ENCODE measurements at regions not wholly inside any gene's neighbourhood (a gene's known extent, or its start where the extent isn't known, plus 50 kb on each side); places are given as distances from the start of the nearest gene placed in this dataset.

- Histone ChIP-seq H3K27me3 (ENCODE audit: control insufficient read depth, insufficient read depth, low read length) (no peaks in the 10 kb centered on the region; the same call in 1 of the 2 replicates), H3K4me3 (ENCODE audit: low read depth, low read length) (no peak overlapping the region), H3K36me3 (ENCODE audit: control insufficient read depth, insufficient read depth, low read length) (no peaks in the 10 kb centered on the region)
- TF ChIP-seq CTCF (IDR thresholded peaks at IDR 0.05; ENCODE audit: insufficient read depth, low read depth, low read length): no peak
- DNase-seq (ENCODE audit: low read depth): no peak
- ChIA-PET POLR2A (no interaction called here), CTCF (interaction anchor here (0.6 kb wide), 1 partner anchor 244 kb away, joined by 3 read pairs; no protein-coding TSS in a partner anchor)
Measured at GRCh38 chr17:13332207-13332606, 269.5 kb downstream of the HS3ST3A1 start.

DNA sequence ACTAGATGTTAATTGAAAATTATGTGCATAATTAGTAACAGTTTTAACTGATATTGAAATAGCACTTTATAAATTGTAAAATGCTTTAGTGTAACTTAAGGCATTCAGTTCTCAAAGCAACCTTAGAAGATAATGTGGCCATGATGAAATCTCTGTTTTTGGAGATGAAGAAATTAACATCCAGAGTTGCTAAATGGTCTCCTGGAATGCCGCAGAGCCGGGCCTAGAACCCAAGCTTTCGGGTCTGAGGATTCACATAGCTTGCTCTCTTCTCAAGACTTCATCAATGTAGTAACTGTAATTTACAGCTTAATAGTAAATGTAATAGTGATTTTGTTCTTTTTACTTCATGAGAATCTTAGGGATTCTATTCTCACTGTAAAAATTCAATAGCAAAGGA is 272.3 kb downstream of the HS3ST3A1 start:
- no peaks in the 10 kb centered on the region for H3K36me3 ChIP-seq (ENCODE audit: control insufficient read depth, insufficient read depth, low read length)
- ChIA-PET POLR2A (no interaction called here), CTCF (no interaction called here)
- no peak overlapping the region for H3K4me3 ChIP-seq (ENCODE audit: low read depth, low read length)
- H3K27me3 ChIP-seq (ENCODE audit: control insufficient read depth, insufficient read depth, low read length): no peaks in the 10 kb centered on the region; the same call in 1 of the 2 replicates
- TF ChIP-seq CTCF (IDR thresholded peaks at IDR 0.05; ENCODE audit: insufficient read depth, low read depth, low read length): no peak
- no peak for DNase-seq (ENCODE audit: low read depth)

- H3K27me3 ChIP-seq (ENCODE audit: control insufficient read depth, insufficient read depth, low read length): no peaks in the 10 kb centered on the region; the same call in 1 of the 2 replicates
- no peak for DNase-seq (ENCODE audit: low read depth)
- ChIA-PET POLR2A (no interaction called here), CTCF (interaction anchor here (1.3 kb wide), 1 partner anchor 11 kb away, joined by 6 read pairs; no protein-coding TSS in a partner anchor)
- H3K36me3 ChIP-seq (ENCODE audit: control insufficient read depth, insufficient read depth, low read length): no peaks in the 10 kb centered on the region
- H3K4me3 ChIP-seq (ENCODE audit: low read depth, low read length): no peak overlapping the region
- TF ChIP-seq CTCF (IDR thresholded peaks at IDR 0.05; ENCODE audit: insufficient read depth, low read depth, low read length): no peak
Measured at GRCh38 chr17:13323990-13324389, 277.7 kb downstream of the HS3ST3A1 start.

DNA sequence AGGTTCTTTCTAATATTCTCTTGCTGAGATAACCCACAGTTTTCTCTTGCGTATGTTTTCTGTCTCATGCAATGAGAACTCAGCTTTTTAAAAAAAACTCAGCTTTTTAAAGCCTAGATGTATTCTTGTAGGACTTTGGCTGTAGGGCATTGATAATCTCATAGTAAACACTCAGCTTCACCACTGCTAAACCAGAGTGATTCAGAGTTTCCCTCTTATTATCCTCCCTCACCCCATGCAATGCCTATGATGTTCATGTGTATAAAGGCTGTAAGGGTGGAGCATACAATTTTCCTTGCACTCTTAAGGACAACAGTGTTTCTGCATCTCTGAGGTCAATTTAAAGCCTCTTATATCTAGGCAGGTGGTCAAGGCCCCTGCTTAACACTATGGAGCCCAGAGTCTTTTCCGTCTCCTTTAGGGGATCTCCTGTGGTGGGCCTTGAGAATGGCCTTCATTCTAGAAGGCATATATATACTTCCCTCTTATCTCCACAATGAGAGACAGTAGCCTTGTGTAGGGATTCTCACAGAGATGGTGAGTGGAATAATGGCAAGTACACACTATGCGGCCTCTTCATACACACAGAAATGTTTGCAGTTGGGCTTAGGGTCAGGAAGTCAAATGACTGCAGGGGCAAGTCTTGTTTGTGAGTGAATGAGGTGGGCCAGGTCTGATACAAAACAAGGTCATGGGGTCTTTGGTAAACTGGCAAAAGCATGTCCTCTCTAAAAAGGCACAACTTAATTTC is 279.6 kb downstream of the HS3ST3A1 start:
- POLR2A ChIA-PET: no interaction called here
- no peaks in the 10 kb centered on the region for H3K27me3 ChIP-seq (ENCODE audit: control insufficient read depth, insufficient read depth, low read length)
- TF ChIP-seq CTCF (IDR thresholded peaks at IDR 0.05; ENCODE audit: insufficient read depth, low read depth, low read length): no peak
- no peak for DNase-seq (ENCODE audit: low read depth)
- H3K36me3 ChIP-seq (ENCODE audit: control insufficient read depth, insufficient read depth, low read length): no peaks in the 10 kb centered on the region
- H3K4me3 ChIP-seq (ENCODE audit: low read depth, low read length): no peak overlapping the region
- CTCF ChIA-PET: interaction anchor here (1.5 kb wide), 1 partner anchor 15 kb away, joined by 3 read pairs; no protein-coding TSS in a partner anchor

DNA sequence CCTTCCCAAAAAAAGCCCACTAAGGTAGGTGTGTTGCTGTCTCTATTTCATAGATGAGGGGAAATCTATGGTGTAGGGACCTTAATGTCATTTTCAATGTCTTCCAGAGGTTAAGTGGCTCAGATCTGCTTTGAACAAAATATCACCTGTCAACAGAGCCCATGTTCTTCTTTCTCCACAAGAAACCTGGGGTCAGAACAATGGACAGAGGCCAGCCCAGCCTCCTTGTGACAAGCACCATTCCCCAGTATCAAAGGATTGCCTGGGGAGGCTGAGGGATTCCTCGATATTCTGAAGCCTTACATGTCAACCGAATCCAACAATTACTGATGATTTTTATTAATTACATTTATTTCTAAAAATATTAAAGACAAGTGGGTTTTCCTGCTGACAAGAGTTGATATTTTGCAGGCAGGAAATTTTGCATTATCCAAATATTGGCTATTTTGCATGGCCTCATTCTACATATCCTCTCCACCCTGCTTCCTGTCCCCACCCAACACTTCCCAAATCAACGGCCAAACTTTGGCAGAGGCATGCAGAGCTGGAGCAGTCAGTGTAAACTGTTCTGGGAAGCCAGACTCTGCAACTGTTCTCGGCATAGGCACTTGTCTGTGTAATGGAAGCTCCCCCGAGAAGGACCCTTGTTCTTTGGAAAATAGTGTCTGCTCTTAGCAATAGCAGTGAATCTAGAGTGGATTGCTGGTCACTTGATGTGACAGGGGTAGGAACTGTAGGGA is 281.5 kb downstream of the HS3ST3A1 start:
- DNase-seq (ENCODE audit: low read depth): no peak
- Histone ChIP-seq H3K4me3 (ENCODE audit: low read depth, low read length) (no peak overlapping the region), H3K36me3 (ENCODE audit: control insufficient read depth, insufficient read depth, low read length) (no peaks in the 10 kb centered on the region), H3K27me3 (ENCODE audit: control insufficient read depth, insufficient read depth, low read length) (no peaks in the 10 kb centered on the region)
- no peak for TF ChIP-seq CTCF (IDR thresholded peaks at IDR 0.05; ENCODE audit: insufficient read depth, low read depth, low read length)
- ChIA-PET CTCF (interaction anchor here (0.9 kb wide), 1 partner anchor 982 kb away, joined by 3 read pairs; no protein-coding TSS in a partner anchor), POLR2A (no interaction called here)
